ENCODE measurements at regions not wholly inside any gene's neighbourhood (a gene's known extent, or its start where the extent isn't known, plus 50 kb on each side); places are given as distances from the start of the nearest gene placed in this dataset.
A peak's percentile ranks its signal among the peaks of the same experiment; 100 is the strongest.

DNA sequence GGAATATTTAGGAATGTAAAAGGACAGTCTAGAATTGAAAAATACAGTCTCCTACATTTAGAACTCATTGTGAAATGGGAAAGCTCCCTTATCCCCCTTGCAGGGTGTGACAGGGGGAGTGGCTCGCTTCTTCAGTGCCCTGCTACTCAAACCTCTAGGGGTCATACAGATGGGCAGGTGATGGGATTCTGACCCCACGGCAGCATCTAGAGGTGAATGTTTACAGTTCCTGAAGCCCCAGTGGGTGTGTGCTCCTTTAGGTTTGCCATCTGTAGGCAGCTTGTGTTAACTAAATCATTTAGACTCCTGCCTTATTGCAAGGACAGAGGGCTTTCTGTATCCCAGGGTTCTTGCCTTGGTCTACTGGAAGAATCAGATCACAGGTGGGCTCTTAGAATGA, 271.0 kb upstream of the MPDZ start:
- Histone ChIP-seq H3K36me3 (ENCODE audit: insufficient read depth, low read length) (no peaks in the 10 kb centered on the region), H3K27ac (ENCODE audit: low read depth, low read length) (no peak overlapping the region), H3K27me3 (ENCODE audit: insufficient read depth, low read length) (no peaks in the 10 kb centered on the region), H3K9ac (ENCODE audit: low read depth, low read length) (no peak overlapping the region), H3K9me3 (ENCODE audit: insufficient read depth, low read depth, low read length) (no peaks in the 10 kb centered on the region), H3K4me1 (ENCODE audit: insufficient read depth, low read length) (peaks cover 6% of the 10 kb centered on the region; the same call in 1 of the 2 replicates), H3K4me3 (ENCODE audit: low read length) (no peak overlapping the region)
- WGBS: 79% methylated on average over 2 of the region's 2 CpGs

GRCh38 chr9:13548535-13548934, 269.0 kb upstream of the MPDZ start:
- no peak overlapping the region for H3K27ac ChIP-seq (ENCODE audit: low read depth, low read length)
- 100% methylated on average over 1 of the region's 1 CpG for WGBS
- H3K36me3 ChIP-seq (ENCODE audit: insufficient read depth, low read length): no peaks in the 10 kb centered on the region
- no peak overlapping the region for H3K9ac ChIP-seq (ENCODE audit: low read depth, low read length)
- no peaks in the 10 kb centered on the region for H3K9me3 ChIP-seq (ENCODE audit: insufficient read depth, low read depth, low read length)
- H3K4me1 ChIP-seq (ENCODE audit: insufficient read depth, low read length): peaks cover 6% of the 10 kb centered on the region; the same call in 1 of the 2 replicates
- no peak overlapping the region for H3K4me3 ChIP-seq (ENCODE audit: low read length)
- H3K27me3 ChIP-seq (ENCODE audit: insufficient read depth, low read length): no peaks in the 10 kb centered on the region

DNA sequence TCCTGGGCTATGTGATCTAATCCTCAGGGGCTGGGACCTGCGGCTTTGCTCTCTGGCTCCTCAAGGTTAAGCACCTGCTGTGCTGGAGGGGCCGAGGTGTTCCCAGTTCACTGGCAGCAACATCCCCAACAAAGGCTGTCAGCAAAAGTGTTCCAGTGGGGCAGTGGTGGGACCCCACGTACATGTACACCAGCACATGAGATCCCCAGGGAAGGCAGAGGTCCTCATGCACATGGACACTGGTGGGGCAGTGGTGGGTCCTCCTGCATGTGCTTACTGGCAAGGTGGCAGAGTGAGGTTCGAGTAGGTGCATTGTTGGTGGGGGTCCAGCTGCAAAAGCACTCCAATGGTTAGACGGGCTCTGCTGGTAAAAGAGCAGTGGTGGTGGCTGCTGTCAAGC, 255.6 kb upstream of the MPDZ start:
- Histone ChIP-seq H3K27ac (ENCODE audit: low read depth, low read length) (no peak overlapping the region), H3K27me3 (ENCODE audit: insufficient read depth, low read length) (no peaks in the 10 kb centered on the region), H3K36me3 (ENCODE audit: insufficient read depth, low read length) (no peaks in the 10 kb centered on the region), H3K4me3 (ENCODE audit: low read length) (no peak overlapping the region), H3K4me1 (ENCODE audit: insufficient read depth, low read length) (no peaks in the 10 kb centered on the region), H3K9ac (ENCODE audit: low read depth, low read length) (no peak overlapping the region), H3K9me3 (ENCODE audit: insufficient read depth, low read depth, low read length) (no peaks in the 10 kb centered on the region)
- 74% methylated on average over 5 of the region's 5 CpGs for WGBS

DNA sequence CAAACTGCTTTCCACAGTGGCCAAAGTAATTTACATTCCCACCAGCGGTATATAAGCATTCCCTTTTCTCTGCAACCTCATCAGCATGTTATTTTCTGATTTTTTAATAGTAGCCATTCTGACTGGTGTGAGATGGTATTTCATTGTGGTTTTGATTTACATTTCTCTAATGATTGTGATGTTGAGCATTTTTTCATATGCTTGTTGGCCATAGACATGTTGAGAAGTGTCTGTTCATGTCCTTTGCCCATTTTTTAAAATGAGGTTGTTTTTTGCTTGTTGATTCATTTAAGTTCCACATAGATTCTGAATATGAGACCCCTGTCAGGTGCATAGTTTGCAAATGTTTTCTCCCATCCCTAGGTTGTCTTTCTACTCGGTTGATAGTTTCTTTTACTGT, 254.5 kb upstream of the MPDZ start:
- Histone ChIP-seq H3K9ac (ENCODE audit: low read depth, low read length) (no peak overlapping the region), H3K27me3 (ENCODE audit: insufficient read depth, low read length) (no peaks in the 10 kb centered on the region), H3K4me3 (ENCODE audit: low read length) (no peak overlapping the region), H3K27ac (ENCODE audit: low read depth, low read length) (no peak overlapping the region), H3K9me3 (ENCODE audit: insufficient read depth, low read depth, low read length) (no peaks in the 10 kb centered on the region), H3K36me3 (ENCODE audit: insufficient read depth, low read length) (no peaks in the 10 kb centered on the region), H3K4me1 (ENCODE audit: insufficient read depth, low read length) (no peaks in the 10 kb centered on the region)
- WGBS: 92% methylated on average over 2 of the region's 2 CpGs

DNA sequence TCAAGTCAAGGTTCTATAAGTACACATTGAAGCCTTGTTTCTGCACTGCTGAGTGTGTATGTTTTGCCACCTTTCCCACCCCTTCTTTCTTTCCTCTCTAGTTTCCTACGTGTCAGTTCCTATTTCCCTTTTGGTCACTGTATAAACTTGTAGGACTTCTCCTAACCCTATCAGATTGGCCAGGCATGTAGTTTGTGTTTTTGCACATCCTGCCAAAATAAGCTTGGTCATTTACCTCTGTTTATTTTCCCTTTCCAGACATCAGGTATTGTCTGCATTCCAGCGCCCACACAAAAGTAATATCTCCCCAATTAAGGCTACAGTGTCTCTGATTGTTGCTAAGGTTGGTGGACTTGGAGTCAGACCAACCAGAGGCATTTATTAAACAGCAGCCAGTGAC, 252.9 kb upstream of the MPDZ start:
- H3K27me3 ChIP-seq (ENCODE audit: insufficient read depth, low read length): no peaks in the 10 kb centered on the region
- H3K9me3 ChIP-seq (ENCODE audit: insufficient read depth, low read depth, low read length): no peaks in the 10 kb centered on the region
- no peak overlapping the region for H3K4me3 ChIP-seq (ENCODE audit: low read length)
- no peaks in the 10 kb centered on the region for H3K4me1 ChIP-seq (ENCODE audit: insufficient read depth, low read length)
- H3K9ac ChIP-seq (ENCODE audit: low read depth, low read length): no peak overlapping the region
- no peaks in the 10 kb centered on the region for H3K36me3 ChIP-seq (ENCODE audit: insufficient read depth, low read length)
- WGBS: 89% methylated on average over 2 of the region's 2 CpGs
- no peak overlapping the region for H3K27ac ChIP-seq (ENCODE audit: low read depth, low read length)

DNA sequence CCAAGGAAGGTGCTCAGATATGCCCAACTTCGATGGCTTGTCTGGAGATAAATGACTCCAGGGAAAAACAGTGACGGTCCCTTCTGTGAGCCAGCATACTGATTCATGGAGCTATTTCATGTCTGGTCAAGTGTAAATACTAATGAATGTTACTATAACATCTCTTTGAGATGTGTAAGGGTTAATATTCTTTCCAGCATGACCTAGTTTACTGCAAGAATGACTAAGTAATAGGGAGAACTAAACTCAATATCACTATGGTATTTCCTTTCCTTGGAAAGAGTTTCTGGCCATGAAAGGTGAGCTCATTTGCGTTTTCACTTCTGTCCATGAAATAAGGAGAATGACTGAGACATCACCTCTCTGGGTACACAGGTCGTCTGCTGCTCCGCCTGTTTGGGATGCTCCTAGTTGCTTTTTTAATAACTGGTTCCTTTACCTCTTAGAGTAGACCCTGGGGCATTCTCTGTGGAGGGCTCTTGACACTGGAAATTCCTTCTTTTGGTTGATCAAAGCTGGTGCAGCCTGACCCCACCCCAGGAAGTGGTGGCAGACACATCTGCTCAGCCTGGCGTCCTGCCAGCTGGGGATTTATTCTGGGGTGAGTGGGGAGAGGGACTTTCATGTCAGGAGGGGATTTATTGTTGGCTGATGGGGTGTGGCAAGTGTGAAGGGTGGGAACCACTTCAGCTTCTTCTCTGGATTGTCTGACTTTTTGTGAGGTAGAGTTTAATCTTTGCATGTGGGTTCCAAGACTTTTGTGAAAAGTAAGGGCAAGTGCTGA, 250.0 kb upstream of the MPDZ start:
- Histone ChIP-seq H3K27me3 (ENCODE audit: insufficient read depth, low read length) (no peaks in the 10 kb centered on the region), H3K4me3 (ENCODE audit: low read length) (no peak overlapping the region), H3K9ac (ENCODE audit: low read depth, low read length) (no peak overlapping the region), H3K9me3 (ENCODE audit: insufficient read depth, low read depth, low read length) (no peaks in the 10 kb centered on the region), H3K4me1 (ENCODE audit: insufficient read depth, low read length) (no peaks in the 10 kb centered on the region), H3K36me3 (ENCODE audit: insufficient read depth, low read length) (no peaks in the 10 kb centered on the region), H3K27ac (ENCODE audit: low read depth, low read length) (no peak overlapping the region)
- 96% methylated on average over 6 of the region's 6 CpGs for WGBS

DNA sequence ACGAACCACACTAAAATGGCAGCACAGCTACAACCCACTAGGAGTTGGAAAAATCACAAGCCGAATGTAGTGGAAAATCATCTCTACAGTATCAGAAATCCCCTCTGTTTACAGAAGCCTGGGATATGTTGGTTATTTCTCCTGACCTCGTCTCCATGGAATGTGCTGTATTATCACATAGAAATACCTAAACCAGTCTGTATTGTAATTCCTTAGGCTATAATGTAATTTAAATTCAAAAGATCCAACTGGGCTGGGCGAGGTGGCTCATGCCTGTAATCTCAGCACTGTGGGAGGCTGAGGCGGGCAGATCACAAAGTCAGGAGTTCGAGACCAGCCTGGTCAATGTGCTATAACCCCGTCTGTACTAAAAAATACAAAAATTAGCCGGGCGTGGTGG, 244.8 kb upstream of the MPDZ start:
- H3K9me3 ChIP-seq (ENCODE audit: insufficient read depth, low read depth, low read length): no peaks in the 10 kb centered on the region
- 89% methylated on average over 8 of the region's 9 CpGs for WGBS
- H3K9ac ChIP-seq (ENCODE audit: low read depth, low read length): no peak overlapping the region
- peaks cover 9% of the 10 kb centered on the region; the same call in 1 of the 2 replicates for H3K4me1 ChIP-seq (ENCODE audit: insufficient read depth, low read length)
- no peaks in the 10 kb centered on the region for H3K27me3 ChIP-seq (ENCODE audit: insufficient read depth, low read length)
- no peak overlapping the region for H3K4me3 ChIP-seq (ENCODE audit: low read length)
- H3K36me3 ChIP-seq (ENCODE audit: insufficient read depth, low read length): no peaks in the 10 kb centered on the region
- H3K27ac ChIP-seq (ENCODE audit: low read depth, low read length): peak overlapping the region; percentile 63; the same call in 1 of the 2 replicates

DNA sequence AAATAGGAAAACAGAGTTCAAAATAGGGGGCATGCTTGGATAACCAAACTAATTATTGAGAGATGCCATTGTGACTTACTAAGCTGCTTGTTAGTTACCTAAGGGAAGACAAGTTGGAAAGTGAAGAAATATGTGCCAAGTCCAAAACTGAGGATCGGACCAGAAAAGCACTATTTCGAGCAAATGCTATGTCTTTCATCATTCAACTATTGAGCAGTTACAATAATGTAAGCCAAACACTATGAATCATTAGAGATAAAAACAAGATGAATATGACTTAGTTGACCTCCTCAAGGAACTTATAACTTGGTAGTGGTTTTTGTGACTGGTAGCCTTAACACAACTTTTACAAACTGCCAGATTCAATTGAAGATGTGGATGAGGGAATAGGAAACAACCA, 240.6 kb upstream of the MPDZ start:
- Histone ChIP-seq H3K27ac (ENCODE audit: low read depth, low read length) (no peak overlapping the region), H3K9ac (ENCODE audit: low read depth, low read length) (no peak overlapping the region), H3K36me3 (ENCODE audit: insufficient read depth, low read length) (no peaks in the 10 kb centered on the region), H3K4me3 (ENCODE audit: low read length) (no peak overlapping the region), H3K27me3 (ENCODE audit: insufficient read depth, low read length) (no peaks in the 10 kb centered on the region), H3K4me1 (ENCODE audit: insufficient read depth, low read length) (peaks cover 9% of the 10 kb centered on the region; the same call in 1 of the 2 replicates), H3K9me3 (ENCODE audit: insufficient read depth, low read depth, low read length) (no peaks in the 10 kb centered on the region; the same call in 1 of the 2 replicates)
- 90% methylated on average over 2 of the region's 2 CpGs for WGBS

- WGBS: 73% methylated on average over 15 of the region's 16 CpGs
- H3K9ac ChIP-seq (ENCODE audit: low read depth, low read length): peak overlapping the region; percentile 53
Measured at GRCh38 chr9:13513716-13514444, 234.4 kb upstream of the MPDZ start.

DNA sequence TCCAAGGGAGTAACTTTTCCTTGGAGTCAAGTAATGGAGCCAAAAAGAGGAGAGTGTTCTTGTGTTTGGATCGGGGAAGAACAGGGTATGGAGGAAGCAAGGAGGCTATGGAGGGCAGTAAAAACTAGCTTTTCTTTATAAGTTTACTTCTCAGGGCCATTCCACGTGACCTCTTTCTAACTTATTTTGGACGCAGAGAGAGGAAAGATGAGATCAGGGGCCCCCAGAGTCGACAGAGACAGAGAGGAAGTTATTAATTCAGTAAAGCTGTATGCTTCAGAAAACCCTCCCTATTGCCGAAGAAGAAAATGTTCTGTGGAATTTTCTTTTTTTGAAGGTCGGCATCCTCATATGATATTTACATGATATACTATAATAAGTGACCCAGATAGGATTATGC, 233.8 kb upstream of the MPDZ start:
- Histone ChIP-seq H3K4me1 (ENCODE audit: insufficient read depth, low read length) (peaks cover 13% of the 10 kb centered on the region), H3K9me3 (ENCODE audit: insufficient read depth, low read depth, low read length) (no peaks in the 10 kb centered on the region; the same call in 1 of the 2 replicates), H3K36me3 (ENCODE audit: insufficient read depth, low read length) (no peaks in the 10 kb centered on the region), H3K27ac (ENCODE audit: low read depth, low read length) (no peak overlapping the region), H3K9ac (ENCODE audit: low read depth, low read length) (no peak overlapping the region), H3K27me3 (ENCODE audit: insufficient read depth, low read length) (no peaks in the 10 kb centered on the region), H3K4me3 (ENCODE audit: low read length) (no peak overlapping the region)
- WGBS: 98% methylated on average over 4 of the region's 6 CpGs

More at GRCh38 chr9:13513716-13514444, 234.4 kb upstream of the MPDZ start:
- Histone ChIP-seq H3K9me3 (ENCODE audit: insufficient read depth, low read depth, low read length) (no peaks in the 10 kb centered on the region; the same call in 1 of the 2 replicates), H3K36me3 (ENCODE audit: insufficient read depth, low read length) (no peaks in the 10 kb centered on the region), H3K27ac (ENCODE audit: low read depth, low read length) (peak overlapping the region; percentile 48; the same call in 1 of the 2 replicates), H3K4me3 (ENCODE audit: low read length) (no peak overlapping the region), H3K4me1 (ENCODE audit: insufficient read depth, low read length) (peaks cover 13% of the 10 kb centered on the region), H3K27me3 (ENCODE audit: insufficient read depth, low read length) (no peaks in the 10 kb centered on the region)

DNA sequence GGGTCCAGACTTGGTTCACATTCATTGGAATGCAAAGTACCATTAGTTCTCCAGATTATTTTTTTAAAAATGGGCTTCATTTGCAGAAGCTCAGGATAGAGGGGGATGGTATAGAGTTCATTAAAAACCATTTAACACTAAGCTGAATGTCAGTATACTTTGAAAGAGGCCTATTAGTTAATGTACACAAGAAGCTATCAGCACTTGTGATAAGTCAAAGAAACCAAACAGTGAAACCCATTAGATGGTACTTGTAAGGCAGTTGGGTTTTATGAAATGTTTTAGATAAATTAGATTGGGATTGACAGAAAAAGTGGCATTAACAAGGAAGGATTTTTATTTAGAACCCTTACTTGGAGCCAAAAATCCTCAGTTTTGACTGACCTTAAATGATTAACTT, 229.2 kb upstream of the MPDZ start:
- H3K27me3 ChIP-seq (ENCODE audit: insufficient read depth, low read length): no peaks in the 10 kb centered on the region
- H3K4me3 ChIP-seq (ENCODE audit: low read length): no peak overlapping the region
- H3K9me3 ChIP-seq (ENCODE audit: insufficient read depth, low read depth, low read length): no peaks in the 10 kb centered on the region
- H3K9ac ChIP-seq (ENCODE audit: low read depth, low read length): no peak overlapping the region
- H3K4me1 ChIP-seq (ENCODE audit: insufficient read depth, low read length): peaks cover 7% of the 10 kb centered on the region
- H3K27ac ChIP-seq (ENCODE audit: low read depth, low read length): no peak overlapping the region
- H3K36me3 ChIP-seq (ENCODE audit: insufficient read depth, low read length): no peaks in the 10 kb centered on the region
